ENCODE measurements at regions not wholly inside any gene's neighbourhood (a gene's known extent, or its start where the extent isn't known, plus 50 kb on each side); places are given as distances from the start of the nearest gene placed in this dataset.
"Not testable (repeated sequence)": the region's sequence is repeated elsewhere in the genome, so short reads cannot be mapped to it uniquely, and the experiment has no call there.

DNA sequence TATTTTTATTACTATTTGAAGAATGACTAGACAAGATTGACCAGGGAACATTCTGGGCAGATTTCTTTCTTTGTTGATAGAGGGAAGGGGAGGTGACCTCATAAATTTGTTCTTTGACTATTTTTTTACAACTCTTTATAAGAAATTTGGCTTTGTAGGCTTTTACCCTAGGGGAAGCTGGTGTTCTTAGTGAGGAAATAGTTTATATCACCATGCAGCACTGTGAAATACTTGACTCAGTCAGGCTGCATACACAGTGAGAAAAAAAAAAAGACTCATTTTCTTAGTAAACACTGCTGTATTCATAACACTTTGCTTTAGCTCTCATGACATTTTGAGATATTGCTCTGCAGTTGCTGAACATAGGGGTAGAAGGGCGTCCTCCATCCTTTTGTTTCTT, 336.6 kb upstream of the PIK3R1 start:
- H3K4me3 ChIP-seq (ENCODE audit: low read depth, low read length), result no peak overlapping the region
- TF ChIP-seq, protein P1, sequence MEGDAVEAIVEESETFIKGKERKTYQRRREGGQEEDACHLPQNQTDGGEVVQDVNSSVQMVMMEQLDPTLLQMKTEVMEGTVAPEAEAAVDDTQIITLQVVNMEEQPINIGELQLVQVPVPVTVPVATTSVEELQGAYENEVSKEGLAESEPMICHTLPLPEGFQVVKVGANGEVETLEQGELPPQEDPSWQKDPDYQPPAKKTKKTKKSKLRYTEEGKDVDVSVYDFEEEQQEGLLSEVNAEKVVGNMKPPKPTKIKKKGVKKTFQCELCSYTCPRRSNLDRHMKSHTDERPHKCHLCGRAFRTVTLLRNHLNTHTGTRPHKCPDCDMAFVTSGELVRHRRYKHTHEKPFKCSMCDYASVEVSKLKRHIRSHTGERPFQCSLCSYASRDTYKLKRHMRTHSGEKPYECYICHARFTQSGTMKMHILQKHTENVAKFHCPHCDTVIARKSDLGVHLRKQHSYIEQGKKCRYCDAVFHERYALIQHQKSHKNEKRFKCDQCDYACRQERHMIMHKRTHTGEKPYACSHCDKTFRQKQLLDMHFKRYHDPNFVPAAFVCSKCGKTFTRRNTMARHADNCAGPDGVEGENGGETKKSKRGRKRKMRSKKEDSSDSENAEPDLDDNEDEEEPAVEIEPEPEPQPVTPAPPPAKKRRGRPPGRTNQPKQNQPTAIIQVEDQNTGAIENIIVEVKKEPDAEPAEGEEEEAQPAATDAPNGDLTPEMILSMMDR (conservative IDR thresholded peaks at IDR 0.05; ENCODE audit: low read depth, low read length), result no peak
- peak; percentile 18 for DNase-seq (ENCODE audit: low read depth)

DNA sequence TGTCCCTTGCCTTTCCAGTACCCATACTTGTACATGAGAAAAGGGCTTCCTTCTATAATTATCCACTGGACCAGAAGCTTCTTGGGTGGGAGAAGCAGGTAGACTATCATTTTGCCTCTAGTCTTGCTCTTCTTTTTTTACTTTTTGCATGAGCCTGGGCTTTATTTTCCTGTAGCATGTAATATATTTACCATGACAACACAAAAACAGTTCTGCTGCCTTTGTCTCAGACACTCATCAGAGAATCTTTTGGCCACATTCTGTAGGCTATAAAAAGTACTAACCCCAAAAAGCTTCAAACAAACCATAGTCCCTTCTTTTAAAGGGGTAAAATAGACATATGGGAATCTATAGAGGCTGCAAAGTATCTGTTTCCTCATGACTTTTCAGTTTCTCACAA, 339.2 kb upstream of the PIK3R1 start:
- no peak for DNase-seq (ENCODE audit: low read depth)
- TF ChIP-seq, protein P1 (conservative IDR thresholded peaks at IDR 0.05; ENCODE audit: low read depth, low read length), result no peak
- H3K4me3 ChIP-seq (ENCODE audit: low read depth, low read length), result no peak overlapping the region

DNA sequence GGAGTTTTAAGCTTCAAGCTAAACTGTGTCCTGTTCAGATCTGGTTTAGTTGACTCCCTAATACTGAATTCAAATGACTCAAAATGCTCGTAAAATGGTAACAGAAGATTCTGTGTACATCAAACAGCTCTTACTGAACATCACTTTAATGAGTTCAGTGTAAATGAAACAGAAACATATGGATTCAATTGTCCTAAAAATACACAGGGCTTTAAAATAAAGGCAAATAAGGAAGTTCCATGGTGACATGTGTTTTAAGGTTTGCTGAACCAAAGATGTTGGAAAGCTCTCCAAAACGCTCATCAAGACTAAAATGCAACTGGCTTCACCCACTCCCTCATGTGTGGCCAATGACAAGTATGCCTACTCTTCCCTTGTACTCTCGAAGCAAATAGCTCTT, 340.0 kb upstream of the PIK3R1 start:
- no peak overlapping the region for H3K4me3 ChIP-seq (ENCODE audit: low read depth, low read length)
- TF ChIP-seq, protein P1 (conservative IDR thresholded peaks at IDR 0.05; ENCODE audit: low read depth, low read length), result no peak
- DNase-seq (ENCODE audit: low read depth), result no peak

DNA sequence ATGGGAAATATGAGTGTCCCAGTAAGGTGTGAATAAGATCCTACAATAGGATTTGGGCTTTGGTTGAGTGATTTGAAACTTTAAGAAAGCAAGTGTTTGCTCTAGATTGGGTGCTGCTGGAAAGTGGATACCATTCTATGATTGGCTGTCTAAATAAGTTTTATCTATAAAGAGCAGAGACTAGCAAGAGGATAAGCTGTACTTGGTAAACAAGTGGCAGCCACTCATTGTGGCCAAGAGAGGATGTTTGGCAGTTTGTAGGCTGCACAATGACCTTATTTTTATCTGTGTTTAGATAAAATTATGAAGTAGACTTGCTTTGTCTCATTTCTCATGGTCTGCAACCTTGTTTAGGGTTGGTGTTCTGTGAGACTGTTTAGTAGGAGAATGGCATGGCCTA, 341.6 kb upstream of the PIK3R1 start:
- no peak overlapping the region for H3K4me3 ChIP-seq (ENCODE audit: low read depth, low read length)
- TF ChIP-seq, protein P1 (conservative IDR thresholded peaks at IDR 0.05; ENCODE audit: low read depth, low read length), result no peak
- no peak for DNase-seq (ENCODE audit: low read depth)

DNA sequence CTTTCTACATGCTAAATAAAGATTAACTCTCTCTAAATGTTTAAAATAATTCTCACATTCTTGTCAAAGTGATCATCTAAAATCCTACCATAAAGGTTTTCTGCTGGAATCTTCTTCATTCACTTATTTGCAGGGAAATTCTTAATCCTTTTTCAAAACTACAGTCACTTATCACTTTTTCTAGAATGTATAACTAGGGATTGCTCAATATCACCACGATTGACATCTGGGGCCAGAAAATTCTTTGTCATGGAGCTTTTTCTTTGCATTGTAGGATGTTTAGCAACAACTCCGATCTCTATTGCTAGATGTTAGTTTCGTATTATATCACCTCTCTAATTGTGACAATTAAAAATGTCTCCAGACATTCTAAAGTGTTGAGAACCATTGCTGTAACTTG, 344.9 kb upstream of the PIK3R1 start:
- no peak overlapping the region for H3K4me3 ChIP-seq (ENCODE audit: low read depth, low read length)
- TF ChIP-seq, protein P1 (conservative IDR thresholded peaks at IDR 0.05; ENCODE audit: low read depth, low read length), result no peak
- no peak for DNase-seq (ENCODE audit: low read depth)

DNA sequence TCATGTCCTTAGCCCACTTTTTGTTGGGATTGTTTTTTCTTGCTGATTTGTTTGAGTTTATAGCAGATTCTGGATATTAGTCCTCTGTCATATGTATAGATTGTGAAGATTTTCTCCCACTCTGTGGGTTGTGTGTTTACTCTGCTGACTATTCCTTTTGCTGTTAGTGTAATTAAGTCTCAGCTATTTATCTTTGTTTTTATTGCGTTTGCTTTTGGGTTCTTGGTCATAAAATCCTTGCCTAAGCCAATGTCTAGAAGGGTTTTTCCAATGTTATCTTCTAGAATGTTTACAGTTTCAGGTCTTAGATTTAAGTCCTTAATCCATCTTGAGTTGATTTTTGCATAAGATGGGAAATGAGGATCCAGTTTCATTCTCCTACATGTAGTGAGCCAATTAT, 351.2 kb upstream of the PIK3R1 start:
- not testable (repeated sequence) for DNase-seq (ENCODE audit: low read depth)

DNA sequence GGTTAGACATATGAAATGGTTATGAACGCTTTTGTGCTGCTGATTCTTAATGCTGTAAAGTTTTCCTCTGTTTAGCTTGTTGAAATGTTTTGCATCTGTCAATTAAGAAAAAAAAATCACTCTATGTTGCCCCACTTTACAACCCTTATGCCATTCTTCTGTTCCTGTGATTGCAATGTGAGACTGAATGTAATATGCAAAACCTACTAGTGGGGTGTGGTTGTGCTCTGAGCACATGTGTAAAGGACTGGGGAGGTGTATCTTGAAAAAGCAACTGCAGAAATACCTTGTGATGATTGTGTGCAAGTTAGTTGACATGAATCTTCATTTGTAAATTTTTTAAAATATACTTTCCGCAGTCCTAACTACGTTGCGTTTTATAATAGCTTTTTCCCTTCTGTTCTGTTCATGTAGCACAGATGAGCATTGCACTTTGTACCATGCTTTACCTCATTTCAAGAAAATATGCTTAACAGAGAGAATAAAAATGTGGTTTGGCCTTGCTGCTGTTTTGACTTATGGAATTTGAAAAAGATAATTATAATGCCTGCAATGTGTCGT, 357.0 kb upstream of the PIK3R1 start:
- TF ChIP-seq, protein P1 (conservative IDR thresholded peaks at IDR 0.05; ENCODE audit: low read depth, low read length), result no peak
- no peak for DNase-seq (ENCODE audit: low read depth)
- H3K4me3 ChIP-seq (ENCODE audit: low read depth, low read length), result no peak overlapping the region

More for the DNA sequence above, 351.2 kb upstream of the PIK3R1 start:
- not testable (repeated sequence) for H3K4me3 ChIP-seq (ENCODE audit: low read depth, low read length)
